Naive thymus-derived CD8-positive, alpha-beta T cell (primary cell): ENCODE measurements at regions not wholly inside any gene's neighbourhood (a gene's known extent, or its start where the extent isn't known, plus 50 kb on each side); places are given as distances from the start of the nearest gene placed in this dataset.

ENCODE experiments used
- ATAC-seq, 2 donors: fragments of 150-1000 bp; cut with Tn5 transposase in 1 of 2; sonication (Bioruptor Pico), chemical (Tn5 transposase) in 1 of 2; 1 replicate in 1 of 2; 2 replicates in 1 of 2; pipeline ENCODE4 v1.10.0; 2021; ENCODE audit warnings: mild to moderate bottlenecking in 2 of 2, moderate library complexity in 2 of 2
- POLR2A ChIA-PET: fragments of 350-600 bp; sonication (Branson Sonifier 250); formaldehyde crosslinking; loops from one replicate; lab custom pipeline; 2021; ENCODE audit warnings: antibody characterized with exemption; lab: Charles Lee
- DNase-seq, 10 donors: peaks; one replicate each; pipeline versions ENCODE4 v3.0.0 to v3.0.0-alpha.2; 2020 to 2022
- H3K27ac Mint-ChIP-seq, 10 donors: one replicate each; pipeline ENCODE4 v1.8.0; 2020 to 2022; ENCODE audit warnings: mild to moderate bottlenecking in 10 of 10, mixed read lengths in 10 of 10, moderate library complexity in 4 of 10, inconsistent platforms in 1 of 10
- H3K27me3 Mint-ChIP-seq, 5 donors: one replicate each; pipeline ENCODE4 v1.8.0; 2021 to 2022; ENCODE audit warnings: mixed read lengths in 5 of 5
- H3K36me3 Mint-ChIP-seq, 3 donors: one replicate each; pipeline ENCODE4 v1.8.0; 2020 to 2022; ENCODE audit warnings: mixed read lengths in 3 of 3, mild to moderate bottlenecking in 2 of 3, inconsistent platforms in 1 of 3
- H3K4me1 Mint-ChIP-seq, 4 donors: one replicate each; pipeline ENCODE4 v1.8.0; 2021 to 2022; ENCODE audit warnings: mixed read lengths in 4 of 4
- H3K4me3 Mint-ChIP-seq, 10 donors: one replicate each; pipeline ENCODE4 v1.8.0; 2020 to 2022; ENCODE audit warnings: mild to moderate bottlenecking in 10 of 10, mixed read lengths in 10 of 10, moderate library complexity in 6 of 10, inconsistent platforms in 1 of 10
- H3K9me3 Mint-ChIP-seq, 9 donors: one replicate each; pipeline ENCODE4 v1.8.0; 2020 to 2022; ENCODE audit warnings: mixed read lengths in 9 of 9, mild to moderate bottlenecking in 3 of 9, inconsistent platforms in 1 of 9, moderate library complexity in 1 of 9

- no peak for DNase-seq
- H3K4me1 Mint-ChIP-seq = peaks cover 0 to 4% (median 0%) of the 10 kb centered on the region in 4 donors
- no peak overlapping the region for H3K27ac Mint-ChIP-seq
- POLR2A ChIA-PET = no interaction called here
- H3K4me3 Mint-ChIP-seq = no peak overlapping the region
- no peaks in the 10 kb centered on the region for H3K27me3 Mint-ChIP-seq
- H3K9me3 Mint-ChIP-seq = peaks cover 0 to 18% (median 5%) of the 10 kb centered on the region in 9 donors
- no peak for ATAC-seq
- H3K36me3 Mint-ChIP-seq = no peaks in the 10 kb centered on the region
These were observed 906.1 kb upstream of the RAG2 start for GRCh38 chr11:37504060-37504611.

GRCh38 chr11:37503411-37504059 is 905.5 kb upstream of the RAG2 start:
- Mint-ChIP-seq H3K9me3 (peaks cover 0 to 15% (median 5%) of the 10 kb centered on the region in 9 donors), H3K27me3 (no peaks in the 10 kb centered on the region), H3K27ac (no peak overlapping the region), H3K36me3 (no peaks in the 10 kb centered on the region), H3K4me1 (peaks cover 0 to 4% (median 0%) of the 10 kb centered on the region in 4 donors), H3K4me3 (no peak overlapping the region)
- no peak for ATAC-seq
- no peak for DNase-seq
- POLR2A ChIA-PET = no interaction called here

GRCh38 chr11:37502202-37502601 is 904.2 kb upstream of the RAG2 start:
- no peak overlapping the region for H3K4me3 Mint-ChIP-seq
- no peaks in the 10 kb centered on the region for H3K27me3 Mint-ChIP-seq
- no peak for ATAC-seq
- peaks cover 0 to 15% (median 5%) of the 10 kb centered on the region in 9 donors for H3K9me3 Mint-ChIP-seq
- no peaks in the 10 kb centered on the region for H3K36me3 Mint-ChIP-seq
- POLR2A ChIA-PET = no interaction called here
- H3K27ac Mint-ChIP-seq = no peak overlapping the region
- DNase-seq = no peak
- H3K4me1 Mint-ChIP-seq = peaks cover 0 to 4% (median 0%) of the 10 kb centered on the region in 4 donors

- Mint-ChIP-seq H3K4me3 (no peak overlapping the region), H3K9me3 (peaks cover 0 to 11% (median 6%) of the 10 kb centered on the region in 9 donors), H3K27ac (no peak overlapping the region), H3K27me3 (no peaks in the 10 kb centered on the region), H3K4me1 (peaks cover 0 to 4% (median 0%) of the 10 kb centered on the region in 4 donors), H3K36me3 (no peaks in the 10 kb centered on the region)
- POLR2A ChIA-PET = no interaction called here
- ATAC-seq = no peak
- no peak for DNase-seq
These were observed 902.4 kb upstream of the RAG2 start for GRCh38 chr11:37500425-37500824.

GRCh38 chr11:37497326-37497725 is 899.3 kb upstream of the RAG2 start:
- Mint-ChIP-seq H3K36me3 (no peaks in the 10 kb centered on the region), H3K4me1 (no peaks in the 10 kb centered on the region), H3K27me3 (no peaks in the 10 kb centered on the region), H3K9me3 (peaks cover 0 to 13% (median 4%) of the 10 kb centered on the region in 9 donors), H3K27ac (no peak overlapping the region), H3K4me3 (no peak overlapping the region)
- POLR2A ChIA-PET = no interaction called here
- DNase-seq (no peak), ATAC-seq (no peak)

GRCh38 chr11:37496201-37496600 is 898.2 kb upstream of the RAG2 start:
- POLR2A ChIA-PET = no interaction called here
- H3K9me3 Mint-ChIP-seq = peaks cover 0 to 20% (median 4%) of the 10 kb centered on the region in 9 donors
- no peak overlapping the region for H3K27ac Mint-ChIP-seq
- H3K4me3 Mint-ChIP-seq = no peak overlapping the region
- H3K27me3 Mint-ChIP-seq = no peaks in the 10 kb centered on the region
- DNase-seq (no peak), ATAC-seq (no peak)
- no peaks in the 10 kb centered on the region for H3K4me1 Mint-ChIP-seq
- no peaks in the 10 kb centered on the region for H3K36me3 Mint-ChIP-seq

GRCh38 chr11:37484298-37484697 is 886.3 kb upstream of the RAG2 start:
- no peak overlapping the region for H3K4me3 Mint-ChIP-seq
- no peak for ATAC-seq
- no peaks in the 10 kb centered on the region for H3K36me3 Mint-ChIP-seq
- no peaks in the 10 kb centered on the region for H3K27me3 Mint-ChIP-seq
- H3K4me1 Mint-ChIP-seq = no peaks in the 10 kb centered on the region
- H3K27ac Mint-ChIP-seq = no peak overlapping the region
- POLR2A ChIA-PET = no interaction called here
- H3K9me3 Mint-ChIP-seq = peaks cover 0 to 12% (median 5%) of the 10 kb centered on the region in 9 donors
- no peak for DNase-seq

GRCh38 chr11:37483761-37484160 is 885.7 kb upstream of the RAG2 start:
- H3K4me1 Mint-ChIP-seq = no peaks in the 10 kb centered on the region
- ATAC-seq (no peak), DNase-seq (no peak)
- no peaks in the 10 kb centered on the region for H3K27me3 Mint-ChIP-seq
- no peak overlapping the region for H3K4me3 Mint-ChIP-seq
- H3K9me3 Mint-ChIP-seq = peaks cover 0 to 11% (median 5%) of the 10 kb centered on the region in 9 donors
- H3K27ac Mint-ChIP-seq = no peak overlapping the region
- POLR2A ChIA-PET = no interaction called here
- no peaks in the 10 kb centered on the region for H3K36me3 Mint-ChIP-seq

- Mint-ChIP-seq H3K4me1 (no peaks in the 10 kb centered on the region), H3K36me3 (no peaks in the 10 kb centered on the region), H3K27ac (no peak overlapping the region), H3K4me3 (no peak overlapping the region), H3K9me3 (peaks cover 1 to 27% (median 7%) of the 10 kb centered on the region in 9 donors), H3K27me3 (no peaks in the 10 kb centered on the region)
- DNase-seq (no peak), ATAC-seq (no peak)
- POLR2A ChIA-PET = no interaction called here
These were observed 876.9 kb upstream of the RAG2 start for GRCh38 chr11:37474889-37475288.

- Mint-ChIP-seq H3K36me3 (no peaks in the 10 kb centered on the region), H3K27ac (no peak overlapping the region), H3K27me3 (no peaks in the 10 kb centered on the region), H3K9me3 (peaks cover 1 to 39% (median 7%) of the 10 kb centered on the region in 9 donors), H3K4me3 (no peak overlapping the region), H3K4me1 (no peaks in the 10 kb centered on the region)
- POLR2A ChIA-PET = no interaction called here
- ATAC-seq (no peak), DNase-seq (no peak)
These were observed 870.3 kb upstream of the RAG2 start for GRCh38 chr11:37468344-37468743.

- H3K9me3 Mint-ChIP-seq = peaks cover 0 to 33% (median 7%) of the 10 kb centered on the region in 9 donors
- H3K4me3 Mint-ChIP-seq = no peak overlapping the region
- POLR2A ChIA-PET = no interaction called here
- DNase-seq = no peak
- no peak overlapping the region for H3K27ac Mint-ChIP-seq
- H3K36me3 Mint-ChIP-seq = no peaks in the 10 kb centered on the region
- ATAC-seq = no peak
- no peaks in the 10 kb centered on the region for H3K27me3 Mint-ChIP-seq
- no peaks in the 10 kb centered on the region for H3K4me1 Mint-ChIP-seq
These were observed 867.2 kb upstream of the RAG2 start for GRCh38 chr11:37465221-37465620.

- DNase-seq = no peak
- Mint-ChIP-seq H3K4me1 (no peaks in the 10 kb centered on the region), H3K27me3 (no peaks in the 10 kb centered on the region)
These were observed 861.4 kb upstream of the RAG2 start for GRCh38 chr11:37459456-37459855.

GRCh38 chr11:37456746-37457145 is 858.7 kb upstream of the RAG2 start:
- H3K27me3 Mint-ChIP-seq = no peaks in the 10 kb centered on the region
- H3K9me3 Mint-ChIP-seq = peaks cover 0 to 9% (median 4%) of the 10 kb centered on the region in 9 donors
- H3K27ac Mint-ChIP-seq = no peak overlapping the region
- H3K4me3 Mint-ChIP-seq = no peak overlapping the region
- DNase-seq (no peak), ATAC-seq (no peak)
- no peaks in the 10 kb centered on the region for H3K36me3 Mint-ChIP-seq
- POLR2A ChIA-PET = no interaction called here
- H3K4me1 Mint-ChIP-seq = no peaks in the 10 kb centered on the region

More at GRCh38 chr11:37459456-37459855, 861.4 kb upstream of the RAG2 start:
- H3K9me3 Mint-ChIP-seq = peaks cover 0 to 19% (median 3%) of the 10 kb centered on the region in 9 donors
- no peak overlapping the region for H3K4me3 Mint-ChIP-seq
- no peak for ATAC-seq
- no peaks in the 10 kb centered on the region for H3K36me3 Mint-ChIP-seq
- POLR2A ChIA-PET = no interaction called here
- H3K27ac Mint-ChIP-seq = no peak overlapping the region

GRCh38 chr11:37451903-37452302 is 853.9 kb upstream of the RAG2 start:
- Mint-ChIP-seq H3K36me3 (no peaks in the 10 kb centered on the region), H3K4me3 (no peak overlapping the region), H3K27ac (no peak overlapping the region), H3K27me3 (no peaks in the 10 kb centered on the region), H3K9me3 (peaks cover 0 to 11% (median 4%) of the 10 kb centered on the region in 9 donors), H3K4me1 (no peaks in the 10 kb centered on the region)
- DNase-seq (no peak), ATAC-seq (no peak)
- POLR2A ChIA-PET = no interaction called here
